GM12874 (cell line): ENCODE measurements at regions not wholly inside any gene's neighbourhood (a gene's known extent, or its start where the extent isn't known, plus 50 kb on each side); places are given as distances from the start of the nearest gene placed in this dataset.

Experiments
- CTCF ChIP-seq: IDR thresholded peaks from 2 replicates; pipeline ENCODE4 v1.5.1; 2011; ENCODE audit warnings: low read depth, mild to moderate bottlenecking, control low read depth, low read length, moderate library complexity; ENCODE audit not compliant: insufficient read depth

DNA sequence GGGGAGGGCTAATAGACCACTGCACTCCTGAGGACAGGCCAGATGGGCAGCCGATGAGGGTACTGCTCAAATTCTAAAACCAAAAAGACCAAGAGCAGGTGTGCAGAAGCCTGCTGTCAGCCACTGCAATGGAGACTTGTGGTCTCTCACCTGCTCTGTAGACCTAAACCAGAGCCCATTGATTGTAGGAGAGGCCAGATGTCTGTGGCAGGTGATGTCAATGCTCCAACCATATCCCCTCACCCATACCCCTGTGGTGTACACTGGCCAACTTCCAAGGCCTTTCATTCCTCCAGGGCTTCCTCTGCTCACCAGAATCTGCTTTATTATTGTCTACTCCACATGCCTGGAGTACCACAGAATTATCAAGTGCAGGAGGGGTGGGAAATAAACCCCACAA lies 116.9 kb upstream of the CHST15 start:
- TF ChIP-seq CTCF = no peak

GRCh38 chr10:124207391-124207790 lies 114.0 kb upstream of the CHST15 start:
- TF ChIP-seq CTCF = no peak

- TF ChIP-seq CTCF = no peak
These were observed 113.2 kb upstream of the CHST15 start for GRCh38 chr10:124206616-124207015.

DNA sequence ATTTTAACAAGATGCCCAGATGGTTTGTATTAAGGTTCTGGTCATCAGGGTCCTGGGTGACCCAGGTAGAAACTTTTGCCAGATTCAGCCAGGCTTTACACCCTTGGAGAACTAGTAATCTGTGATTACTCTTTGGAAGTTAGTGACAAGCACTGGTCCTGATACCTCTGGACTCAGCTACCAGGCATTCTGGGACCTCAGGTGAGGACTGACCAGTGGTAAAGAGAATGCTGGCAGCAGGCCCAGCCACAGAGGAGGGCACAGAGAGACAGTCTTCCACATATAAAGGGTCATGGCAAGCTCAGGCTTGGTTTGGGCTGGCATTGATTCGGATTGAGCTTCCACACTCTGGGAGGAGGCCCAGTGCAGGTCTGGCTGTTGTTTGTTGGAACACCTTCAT lies 112.0 kb upstream of the CHST15 start:
- TF ChIP-seq CTCF = no peak

DNA sequence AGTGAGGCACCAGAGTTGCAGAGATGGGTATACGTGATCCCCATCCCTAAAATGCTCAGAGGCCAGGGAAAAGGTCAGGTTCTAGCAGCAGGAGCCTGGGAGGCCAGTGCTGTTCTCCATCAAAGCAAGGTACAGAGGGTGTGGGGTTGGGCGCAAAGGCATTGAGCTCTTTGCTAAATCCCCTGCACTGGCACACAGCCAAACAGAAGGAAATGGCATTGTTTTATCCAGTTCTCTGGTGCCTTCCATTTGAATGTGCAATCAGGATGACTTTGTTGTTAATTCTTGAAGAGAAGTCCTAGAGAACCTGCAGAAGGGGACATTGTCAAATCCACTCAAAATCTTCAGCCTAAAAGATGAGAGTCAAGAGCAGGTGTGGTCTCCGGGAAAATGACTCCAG lies 111.3 kb upstream of the CHST15 start:
- no peak for TF ChIP-seq CTCF

DNA sequence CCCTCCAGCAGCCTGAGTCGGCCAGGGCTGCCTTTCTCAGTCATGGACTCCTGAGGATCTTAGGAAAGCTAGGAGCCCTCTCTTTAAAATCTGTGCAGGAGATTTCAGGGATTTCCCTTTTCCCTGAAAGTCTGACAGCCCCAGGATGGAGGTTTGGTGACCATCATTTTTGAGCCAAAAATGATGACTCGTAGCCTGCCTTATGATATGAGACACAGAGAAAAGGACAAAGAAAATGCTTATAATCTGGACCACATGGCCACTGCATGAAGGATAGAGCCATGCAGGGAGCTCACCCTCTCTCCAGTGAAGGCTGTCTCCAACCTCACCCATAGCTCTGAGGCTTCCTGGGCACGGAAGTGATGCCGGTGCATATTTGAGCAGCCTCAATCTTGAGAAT lies 106.6 kb upstream of the CHST15 start:
- no peak for TF ChIP-seq CTCF

DNA sequence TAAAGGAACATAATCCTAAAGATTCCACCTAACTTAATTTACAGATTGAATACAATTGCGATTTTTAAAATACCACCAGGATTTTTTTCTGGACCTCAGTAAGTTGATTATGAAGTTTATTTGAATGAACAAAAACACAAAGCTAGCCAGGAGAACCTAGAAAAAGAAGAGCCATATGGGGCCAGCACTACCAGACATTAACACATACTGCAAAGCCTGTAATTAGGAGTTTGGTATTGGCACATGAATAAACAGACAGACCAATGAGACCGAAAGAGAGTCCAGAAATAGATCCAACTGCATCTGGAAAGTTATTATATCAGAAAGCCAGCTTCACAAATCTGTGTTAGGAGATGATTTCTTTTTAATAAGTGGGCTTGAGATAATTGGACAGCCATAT lies 105.5 kb upstream of the CHST15 start:
- TF ChIP-seq CTCF = no peak

- TF ChIP-seq CTCF = no peak
These were observed 104.7 kb upstream of the CHST15 start for GRCh38 chr10:124198125-124198501.
